HG03378 (cell line): ENCODE measurements at regions not wholly inside any gene's neighbourhood (a gene's known extent, or its start where the extent isn't known, plus 50 kb on each side); places are given as distances from the start of the nearest gene placed in this dataset.

Source experiments
- ATAC-seq: cut with Tn5 transposase; IDR thresholded peaks from one replicate; pipeline ENCODE4 v1.9.1; 2021; ENCODE audit warnings: mild to moderate bottlenecking, moderate library complexity; ENCODE audit not compliant: unreplicated experiment

GRCh38 chr17:79332011-79332554 lies 257.5 kb downstream of the ENGASE start:
- ATAC-seq = no peak

GRCh38 chr17:79331492-79331891 lies 256.9 kb downstream of the ENGASE start:
- no peak for ATAC-seq

- ATAC-seq = no peak
These were observed 256.1 kb downstream of the ENGASE start for GRCh38 chr17:79330696-79331095.

GRCh38 chr17:79330229-79330628 lies 255.6 kb downstream of the ENGASE start:
- no peak for ATAC-seq

- no peak for ATAC-seq
These were observed 252.2 kb downstream of the ENGASE start for GRCh38 chr17:79326814-79327213.

- no peak for ATAC-seq
These were observed 251.2 kb downstream of the ENGASE start for GRCh38 chr17:79325709-79326430.

- ATAC-seq = no peak
These were observed 249.6 kb downstream of the ENGASE start for GRCh38 chr17:79324194-79324593.

- no peak for ATAC-seq
These were observed 248.9 kb downstream of the ENGASE start for GRCh38 chr17:79323566-79323965.

GRCh38 chr17:79322211-79323123 lies 247.8 kb downstream of the ENGASE start:
- ATAC-seq = no peak

- no peak for ATAC-seq
These were observed 245.7 kb downstream of the ENGASE start for GRCh38 chr17:79320331-79320730.

- no peak for ATAC-seq
These were observed 243.3 kb downstream of the ENGASE start for GRCh38 chr17:79317916-79318315.

GRCh38 chr17:79316805-79317204 lies 242.2 kb downstream of the ENGASE start:
- ATAC-seq = no peak

- no peak for ATAC-seq
These were observed 240.9 kb downstream of the ENGASE start for GRCh38 chr17:79315358-79316105.

GRCh38 chr17:79314617-79315357 lies 240.2 kb downstream of the ENGASE start:
- ATAC-seq = no peak

GRCh38 chr17:79311373-79311772 lies 236.7 kb downstream of the ENGASE start:
- ATAC-seq = no peak

GRCh38 chr17:79306424-79307318 lies 232.0 kb downstream of the ENGASE start:
- no peak for ATAC-seq

- ATAC-seq = no peak
These were observed 231.3 kb downstream of the ENGASE start for GRCh38 chr17:79305768-79306423.

GRCh38 chr17:79305376-79305767 lies 230.7 kb downstream of the ENGASE start:
- ATAC-seq = no peak

- no peak for ATAC-seq
These were observed 230.3 kb downstream of the ENGASE start for GRCh38 chr17:79304884-79305283.
